Breast epithelium (tissue), 3 donors: ENCODE measurements at regions not wholly inside any gene's neighbourhood (a gene's known extent, or its start where the extent isn't known, plus 50 kb on each side); places are given as distances from the start of the nearest gene placed in this dataset.
A peak's percentile ranks its signal among the peaks of the same experiment; 100 is the strongest.
"Not testable (repeated sequence)": the region's sequence is repeated elsewhere in the genome, so short reads cannot be mapped to it uniquely, and the experiment has no call there.

Experiments used
- POLR2A ChIP-seq: fragments of 450-650 bp; IDR thresholded peaks from one replicate; pipeline ENCODE4 v1.6.1; 2016; ENCODE audit warnings: antibody characterized with exemption, mild to moderate bottlenecking, moderate library complexity
- POLR2AphosphoS5 ChIP-seq, 3 donors: sonication (generic); formaldehyde crosslinking; IDR thresholded peaks; one replicate each; pipeline ENCODE4 v1.6.1; 2017; ENCODE audit warnings: antibody characterized with exemption in 3 of 3
- TF ChIP-seq, protein P1 (sequence below), 3 donors: fragments of 450-650 bp; IDR thresholded peaks; one replicate each; pipeline ENCODE4 v1.5.1; 2016 to 2017; ENCODE audit warnings: antibody characterized with exemption in 3 of 3, mild to moderate bottlenecking in 3 of 3, moderate library complexity in 3 of 3

GRCh38 chr1:120558303-120559060 is 143.6 kb downstream of the NBPF8 start:
- TF ChIP-seq, protein P1, sequence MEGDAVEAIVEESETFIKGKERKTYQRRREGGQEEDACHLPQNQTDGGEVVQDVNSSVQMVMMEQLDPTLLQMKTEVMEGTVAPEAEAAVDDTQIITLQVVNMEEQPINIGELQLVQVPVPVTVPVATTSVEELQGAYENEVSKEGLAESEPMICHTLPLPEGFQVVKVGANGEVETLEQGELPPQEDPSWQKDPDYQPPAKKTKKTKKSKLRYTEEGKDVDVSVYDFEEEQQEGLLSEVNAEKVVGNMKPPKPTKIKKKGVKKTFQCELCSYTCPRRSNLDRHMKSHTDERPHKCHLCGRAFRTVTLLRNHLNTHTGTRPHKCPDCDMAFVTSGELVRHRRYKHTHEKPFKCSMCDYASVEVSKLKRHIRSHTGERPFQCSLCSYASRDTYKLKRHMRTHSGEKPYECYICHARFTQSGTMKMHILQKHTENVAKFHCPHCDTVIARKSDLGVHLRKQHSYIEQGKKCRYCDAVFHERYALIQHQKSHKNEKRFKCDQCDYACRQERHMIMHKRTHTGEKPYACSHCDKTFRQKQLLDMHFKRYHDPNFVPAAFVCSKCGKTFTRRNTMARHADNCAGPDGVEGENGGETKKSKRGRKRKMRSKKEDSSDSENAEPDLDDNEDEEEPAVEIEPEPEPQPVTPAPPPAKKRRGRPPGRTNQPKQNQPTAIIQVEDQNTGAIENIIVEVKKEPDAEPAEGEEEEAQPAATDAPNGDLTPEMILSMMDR (IDR thresholded peaks at IDR 0.05) = not testable (repeated sequence)
- not testable (repeated sequence) for TF ChIP-seq POLR2A
- TF ChIP-seq POLR2AphosphoS5 (IDR thresholded peaks at IDR 0.05) = peak in 1 of 3 donors; percentile 49
